ENCODE measurements at regions not wholly inside any gene's neighbourhood (a gene's known extent, or its start where the extent isn't known, plus 50 kb on each side); places are given as distances from the start of the nearest gene placed in this dataset.
"Not testable (repeated sequence)": the region's sequence is repeated elsewhere in the genome, so short reads cannot be mapped to it uniquely, and the experiment has no call there.

GRCh38 chr15:36008719-36009118 is 462.8 kb upstream of the DPH6 start:
- no peak for DNase-seq

GRCh38 chr15:36024031-36024688 is 478.2 kb upstream of the DPH6 start:
- DNase-seq, result no peak

GRCh38 chr15:36026627-36027283 is 480.8 kb upstream of the DPH6 start:
- no peak for DNase-seq

- no peak for DNase-seq
Measured at GRCh38 chr15:36029606-36030210, 483.7 kb upstream of the DPH6 start.

- DNase-seq, result no peak
Measured at GRCh38 chr15:36039996-36040572, 494.1 kb upstream of the DPH6 start.

- DNase-seq, result not testable (repeated sequence)
Measured at GRCh38 chr15:36047018-36047716, 501.2 kb upstream of the DPH6 start.

- DNase-seq, result no peak
Measured at GRCh38 chr15:36050899-36051298, 504.9 kb upstream of the DPH6 start.

GRCh38 chr15:36052641-36053040 is 506.7 kb upstream of the DPH6 start:
- not testable (repeated sequence) for DNase-seq

GRCh38 chr15:36053746-36054145 is 507.8 kb upstream of the DPH6 start:
- DNase-seq, result no peak

- DNase-seq, result no peak
Measured at GRCh38 chr15:36059596-36059995, 513.6 kb upstream of the DPH6 start.

GRCh38 chr15:36062357-36062756 is 516.4 kb upstream of the DPH6 start:
- no peak for DNase-seq

- no peak for DNase-seq
Measured at GRCh38 chr15:36066757-36067156, 512.7 kb upstream of the CDIN1 start.

GRCh38 chr15:36067483-36068274 is 511.7 kb upstream of the CDIN1 start:
- no peak for DNase-seq

GRCh38 chr15:36075333-36075732 is 504.1 kb upstream of the CDIN1 start:
- DNase-seq, result no peak

- no peak for DNase-seq
Measured at GRCh38 chr15:36079021-36079420, 500.4 kb upstream of the CDIN1 start.

GRCh38 chr15:36080759-36081158 is 498.7 kb upstream of the CDIN1 start:
- no peak for DNase-seq

- DNase-seq, result no peak
Measured at GRCh38 chr15:36090286-36090946, 489.0 kb upstream of the CDIN1 start.

GRCh38 chr15:36106640-36107335 is 472.6 kb upstream of the CDIN1 start:
- DNase-seq, result no peak

GRCh38 chr15:36108541-36108940 is 470.9 kb upstream of the CDIN1 start:
- no peak for DNase-seq

- DNase-seq, result no peak
Measured at GRCh38 chr15:36109943-36110658, 469.3 kb upstream of the CDIN1 start.

- DNase-seq, result no peak
Measured at GRCh38 chr15:36110659-36110993, 468.8 kb upstream of the CDIN1 start.

Measured in NCI-H2081 treated with DMSO at 0.1 percent for 48 hours (cell line).